DND-41 (cell line): ENCODE measurements at regions not wholly inside any gene's neighbourhood (a gene's known extent, or its start where the extent isn't known, plus 50 kb on each side); places are given as distances from the start of the nearest gene placed in this dataset.

Source experiments
- EZH2 ChIP-seq: IDR thresholded peaks from 3 replicates; pipeline ENCODE4 v1.6.1; 2012; ENCODE audit warnings: borderline replicate concordance, low read depth, mild to moderate bottlenecking, moderate library complexity, low read length, inconsistent platforms; ENCODE audit not compliant: severe bottlenecking
- TF ChIP-seq, protein P1 (sequence below): IDR thresholded peaks from 2 replicates; pipeline ENCODE4 v1.5.1; 2012; ENCODE audit warnings: borderline replicate concordance, low read length, moderate library complexity, mild to moderate bottlenecking; ENCODE audit not compliant: poor library complexity, severe bottlenecking; ENCODE audit errors: extremely low read depth

DNA sequence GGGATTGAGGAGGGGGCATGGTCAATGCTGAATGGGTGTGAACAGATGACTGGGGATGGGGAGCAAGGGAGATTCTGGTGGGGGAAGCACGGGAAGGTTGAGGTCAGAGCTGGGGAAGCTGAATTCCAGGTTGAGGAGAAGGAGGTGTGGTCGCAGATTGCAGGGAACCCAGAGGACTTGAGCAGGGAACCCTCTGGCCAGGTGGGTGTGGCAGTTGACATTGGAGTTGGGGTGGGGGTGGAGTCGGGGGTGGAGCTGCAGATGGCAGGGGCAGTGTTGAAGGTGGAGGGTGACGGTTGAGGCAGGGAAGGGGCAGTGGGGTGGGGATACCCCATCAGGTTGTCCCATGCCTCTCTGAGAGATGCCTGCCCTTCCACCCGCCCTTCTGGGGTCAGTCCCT lies 94.7 kb downstream of the WTIP start:
- TF ChIP-seq, protein P1, sequence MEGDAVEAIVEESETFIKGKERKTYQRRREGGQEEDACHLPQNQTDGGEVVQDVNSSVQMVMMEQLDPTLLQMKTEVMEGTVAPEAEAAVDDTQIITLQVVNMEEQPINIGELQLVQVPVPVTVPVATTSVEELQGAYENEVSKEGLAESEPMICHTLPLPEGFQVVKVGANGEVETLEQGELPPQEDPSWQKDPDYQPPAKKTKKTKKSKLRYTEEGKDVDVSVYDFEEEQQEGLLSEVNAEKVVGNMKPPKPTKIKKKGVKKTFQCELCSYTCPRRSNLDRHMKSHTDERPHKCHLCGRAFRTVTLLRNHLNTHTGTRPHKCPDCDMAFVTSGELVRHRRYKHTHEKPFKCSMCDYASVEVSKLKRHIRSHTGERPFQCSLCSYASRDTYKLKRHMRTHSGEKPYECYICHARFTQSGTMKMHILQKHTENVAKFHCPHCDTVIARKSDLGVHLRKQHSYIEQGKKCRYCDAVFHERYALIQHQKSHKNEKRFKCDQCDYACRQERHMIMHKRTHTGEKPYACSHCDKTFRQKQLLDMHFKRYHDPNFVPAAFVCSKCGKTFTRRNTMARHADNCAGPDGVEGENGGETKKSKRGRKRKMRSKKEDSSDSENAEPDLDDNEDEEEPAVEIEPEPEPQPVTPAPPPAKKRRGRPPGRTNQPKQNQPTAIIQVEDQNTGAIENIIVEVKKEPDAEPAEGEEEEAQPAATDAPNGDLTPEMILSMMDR: no peak
- TF ChIP-seq EZH2: no peak
